ENCODE measurements at regions not wholly inside any gene's neighbourhood (a gene's known extent, or its start where the extent isn't known, plus 50 kb on each side); places are given as distances from the start of the nearest gene placed in this dataset.

DNA sequence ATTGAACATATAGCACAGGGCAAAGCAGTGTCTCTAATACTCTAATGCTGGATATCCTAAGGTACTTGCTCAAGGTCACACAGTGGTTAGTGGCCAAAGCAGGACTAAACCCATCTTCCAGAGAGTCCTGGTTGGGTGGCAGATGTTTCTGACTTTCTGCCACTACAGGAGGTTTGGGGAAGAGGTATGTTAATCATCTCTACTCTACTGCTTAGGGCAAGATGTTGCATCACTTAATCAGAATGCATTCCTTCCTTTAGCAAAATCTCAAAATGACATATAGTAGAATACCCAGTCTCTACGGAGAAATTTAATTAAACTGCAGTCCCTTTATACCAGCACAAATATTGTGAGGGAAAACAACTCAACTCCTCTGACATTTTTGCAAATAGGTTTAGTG lies 190.7 kb upstream of the FAM241A start:
- H3K27me3 Mint-ChIP-seq (ENCODE audit: insufficient read depth), result no peaks in the 10 kb centered on the region
- Histone ChIP-seq H3K9ac (ENCODE audit: extremely low read depth, low read length, poor library complexity, severe bottlenecking) (no peak overlapping the region), H3K4me1 (ENCODE audit: control insufficient read depth, insufficient read depth, low read length) (no peaks in the 10 kb centered on the region), H3K27me3 (ENCODE audit: control insufficient read depth, insufficient read depth, low read length, poor library complexity, severe bottlenecking) (no peaks in the 10 kb centered on the region), H3K4me3 (ENCODE audit: low read length) (no peak overlapping the region), H3K36me3 (ENCODE audit: control insufficient read depth, insufficient read depth, low read length) (no peaks in the 10 kb centered on the region), H3K9me3 (ENCODE audit: control insufficient read depth, low read length) (no peaks in the 10 kb centered on the region), H3K27ac (ENCODE audit: low read depth, low read length) (no peak overlapping the region)
- TF ChIP-seq, protein P1, sequence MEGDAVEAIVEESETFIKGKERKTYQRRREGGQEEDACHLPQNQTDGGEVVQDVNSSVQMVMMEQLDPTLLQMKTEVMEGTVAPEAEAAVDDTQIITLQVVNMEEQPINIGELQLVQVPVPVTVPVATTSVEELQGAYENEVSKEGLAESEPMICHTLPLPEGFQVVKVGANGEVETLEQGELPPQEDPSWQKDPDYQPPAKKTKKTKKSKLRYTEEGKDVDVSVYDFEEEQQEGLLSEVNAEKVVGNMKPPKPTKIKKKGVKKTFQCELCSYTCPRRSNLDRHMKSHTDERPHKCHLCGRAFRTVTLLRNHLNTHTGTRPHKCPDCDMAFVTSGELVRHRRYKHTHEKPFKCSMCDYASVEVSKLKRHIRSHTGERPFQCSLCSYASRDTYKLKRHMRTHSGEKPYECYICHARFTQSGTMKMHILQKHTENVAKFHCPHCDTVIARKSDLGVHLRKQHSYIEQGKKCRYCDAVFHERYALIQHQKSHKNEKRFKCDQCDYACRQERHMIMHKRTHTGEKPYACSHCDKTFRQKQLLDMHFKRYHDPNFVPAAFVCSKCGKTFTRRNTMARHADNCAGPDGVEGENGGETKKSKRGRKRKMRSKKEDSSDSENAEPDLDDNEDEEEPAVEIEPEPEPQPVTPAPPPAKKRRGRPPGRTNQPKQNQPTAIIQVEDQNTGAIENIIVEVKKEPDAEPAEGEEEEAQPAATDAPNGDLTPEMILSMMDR (conservative IDR thresholded peaks at IDR 0.05), result no peak
- no peak overlapping the region for H3K27ac Mint-ChIP-seq
- H3K4me1 Mint-ChIP-seq, result no peaks in the 10 kb centered on the region
- no peak overlapping the region for H3K4me3 Mint-ChIP-seq
- WGBS, 2 experiments (ENCODE audit: insufficient coverage in 1 of 2, insufficient read length in 1 of 2), result 87% methylated on average over 1 of the region's 1 CpG; no CpG with 5 or more reads in 1 of the 2 experiments
- H3K9me3 Mint-ChIP-seq, result peaks cover 9% of the 10 kb centered on the region
- DNase-seq, result no peak
- H3K36me3 Mint-ChIP-seq (ENCODE audit: low read depth), result no peaks in the 10 kb centered on the region

DNA sequence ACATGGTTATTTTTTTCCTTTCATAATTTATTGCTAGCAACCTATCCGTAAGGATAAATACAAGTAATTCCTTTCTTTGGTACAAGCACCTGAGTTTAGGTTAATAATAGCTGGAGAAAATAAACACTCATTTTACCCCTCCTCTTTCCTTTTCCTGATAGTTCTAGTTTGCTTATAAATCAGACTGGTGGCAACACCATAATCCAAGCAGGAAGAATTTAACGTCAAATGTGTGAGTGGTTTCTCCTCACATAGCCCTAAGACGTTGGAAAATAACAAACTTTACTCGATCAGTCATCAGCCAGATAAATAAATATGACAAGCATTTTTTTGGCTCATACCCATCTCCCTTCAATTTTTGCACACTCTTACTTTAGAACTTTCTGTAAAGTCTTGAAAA lies 190.3 kb upstream of the FAM241A start:
- no peaks in the 10 kb centered on the region for H3K4me1 ChIP-seq (ENCODE audit: control insufficient read depth, insufficient read depth, low read length)
- Mint-ChIP-seq H3K27me3 (ENCODE audit: insufficient read depth) (no peaks in the 10 kb centered on the region), H3K9me3 (peaks cover 9% of the 10 kb centered on the region), H3K4me1 (no peaks in the 10 kb centered on the region), H3K36me3 (ENCODE audit: low read depth) (no peaks in the 10 kb centered on the region), H3K4me3 (no peak overlapping the region), H3K27ac (no peak overlapping the region)
- no peak overlapping the region for H3K9ac ChIP-seq (ENCODE audit: extremely low read depth, low read length, poor library complexity, severe bottlenecking)
- H3K27me3 ChIP-seq (ENCODE audit: control insufficient read depth, insufficient read depth, low read length, poor library complexity, severe bottlenecking), result no peaks in the 10 kb centered on the region
- TF ChIP-seq, protein P1 (conservative IDR thresholded peaks at IDR 0.05), result no peak
- no peak overlapping the region for H3K27ac ChIP-seq (ENCODE audit: low read depth, low read length)
- DNase-seq, result no peak
- no peaks in the 10 kb centered on the region for H3K36me3 ChIP-seq (ENCODE audit: control insufficient read depth, insufficient read depth, low read length)
- no peak overlapping the region for H3K4me3 ChIP-seq (ENCODE audit: low read length)
- 82 to 100% methylated on average over 3 to 4 of the region's 4 CpGs for WGBS, 2 experiments (ENCODE audit: insufficient coverage in 1 of 2, insufficient read length in 1 of 2)
- H3K9me3 ChIP-seq (ENCODE audit: control insufficient read depth, low read length), result no peaks in the 10 kb centered on the region

DNA sequence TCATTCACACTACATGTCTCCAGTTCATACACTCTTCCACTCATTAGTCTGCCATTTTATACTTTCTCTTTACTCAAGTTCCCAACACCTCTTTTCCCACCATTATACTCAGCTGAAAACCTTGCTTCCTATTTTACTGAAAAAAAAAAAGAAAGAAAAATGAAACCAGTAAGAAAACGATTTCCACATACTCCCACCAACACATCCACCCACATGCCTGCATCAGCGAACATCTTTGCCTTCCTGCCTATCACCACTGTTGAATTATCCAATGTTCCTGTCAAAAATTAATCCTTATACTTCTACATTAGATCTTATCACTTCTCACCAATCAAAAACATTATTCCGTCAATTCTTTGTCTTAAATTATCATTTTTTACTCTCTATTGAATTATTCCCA lies 188.1 kb upstream of the FAM241A start:
- Histone ChIP-seq H3K9ac (ENCODE audit: extremely low read depth, low read length, poor library complexity, severe bottlenecking) (no peak overlapping the region), H3K4me1 (ENCODE audit: control insufficient read depth, insufficient read depth, low read length) (peaks cover 3% of the 10 kb centered on the region), H3K4me3 (ENCODE audit: low read length) (no peak overlapping the region), H3K9me3 (ENCODE audit: control insufficient read depth, low read length) (no peaks in the 10 kb centered on the region), H3K27me3 (ENCODE audit: control insufficient read depth, insufficient read depth, low read length, poor library complexity, severe bottlenecking) (no peaks in the 10 kb centered on the region), H3K36me3 (ENCODE audit: control insufficient read depth, insufficient read depth, low read length) (no peaks in the 10 kb centered on the region), H3K27ac (ENCODE audit: low read depth, low read length) (no peak overlapping the region)
- Mint-ChIP-seq H3K36me3 (ENCODE audit: low read depth) (no peaks in the 10 kb centered on the region), H3K27me3 (ENCODE audit: insufficient read depth) (no peaks in the 10 kb centered on the region), H3K27ac (no peak overlapping the region), H3K4me1 (no peaks in the 10 kb centered on the region), H3K4me3 (no peak overlapping the region), H3K9me3 (no peaks in the 10 kb centered on the region)
- TF ChIP-seq, protein P1 (conservative IDR thresholded peaks at IDR 0.05), result no peak
- 50 to 58% methylated on average over 2 to 3 of the region's 3 CpGs for WGBS, 2 experiments (ENCODE audit: insufficient coverage in 1 of 2, insufficient read length in 1 of 2)
- no peak for DNase-seq
